HFF-Myc (cell line): ENCODE measurements at regions not wholly inside any gene's neighbourhood (a gene's known extent, or its start where the extent isn't known, plus 50 kb on each side); places are given as distances from the start of the nearest gene placed in this dataset.

ENCODE experiments used
- DNase-seq: peaks from one replicate; pipeline ENCODE4 v3.0.0-alpha.2; 2011; ENCODE audit warnings: low read depth; ENCODE audit errors: extremely low read depth
- H3K4me3 ChIP-seq: replicated peaks from 2 replicates; pipeline ENCODE4 v1.5.1; 2011; ENCODE audit warnings: low read depth, mild to moderate bottlenecking, control low read depth, low read length
- CTCF ChIP-seq: IDR thresholded peaks from 2 replicates; pipeline ENCODE4 v1.5.1; 2012; ENCODE audit warnings: mild to moderate bottlenecking, low read depth, low read length, control low read depth; ENCODE audit errors: missing control alignments

- DNase-seq: no peak
- H3K4me3 ChIP-seq: no peak overlapping the region
- no peak for TF ChIP-seq CTCF
Observed at GRCh38 chr4:126427853-126428252, 1113.1 kb downstream of the FAT4 start.

GRCh38 chr4:126431049-126431448, 1116.3 kb downstream of the FAT4 start:
- DNase-seq: no peak
- H3K4me3 ChIP-seq: no peak overlapping the region
- TF ChIP-seq CTCF: no peak

- H3K4me3 ChIP-seq: no peak overlapping the region
- TF ChIP-seq CTCF: no peak
- DNase-seq: no peak
Observed at GRCh38 chr4:126435491-126435890, 1120.7 kb downstream of the FAT4 start.

- no peak for DNase-seq
- no peak for TF ChIP-seq CTCF
- no peak overlapping the region for H3K4me3 ChIP-seq
Observed at GRCh38 chr4:126440297-126440696, 1125.5 kb downstream of the FAT4 start.

- TF ChIP-seq CTCF: no peak
- no peak for DNase-seq
- H3K4me3 ChIP-seq: no peak overlapping the region
Observed at GRCh38 chr4:126441173-126442035, 1126.6 kb downstream of the FAT4 start.

- no peak overlapping the region for H3K4me3 ChIP-seq
- TF ChIP-seq CTCF: no peak
- no peak for DNase-seq
Observed at GRCh38 chr4:126445596-126445995, 1130.8 kb downstream of the FAT4 start.
